Transverse colon (tissue), 3 donors: ENCODE measurements at regions not wholly inside any gene's neighbourhood (a gene's known extent, or its start where the extent isn't known, plus 50 kb on each side); places are given as distances from the start of the nearest gene placed in this dataset.

ENCODE experiments used
- CTCF ChIP-seq, 5 experiments: fragments of 200-600 bp in 3 of 5; fragments of 450-650 bp in 2 of 5; sonication (generic) in 3 of 5; IDR thresholded peaks; 1 replicate in 2 of 5; 2 replicates in 3 of 5; pipeline ENCODE4 v1.5.1; 2016 to 2017; ENCODE audit warnings: antibody characterized with exemption in 5 of 5, inconsistent platforms in 3 of 5, mild to moderate bottlenecking in 2 of 5, moderate library complexity in 1 of 5
- EP300 ChIP-seq: sonication (generic); formaldehyde crosslinking; IDR thresholded peaks from one replicate; pipeline ENCODE4 v1.6.1; 2017; ENCODE audit warnings: antibody characterized with exemption, low read depth

DNA sequence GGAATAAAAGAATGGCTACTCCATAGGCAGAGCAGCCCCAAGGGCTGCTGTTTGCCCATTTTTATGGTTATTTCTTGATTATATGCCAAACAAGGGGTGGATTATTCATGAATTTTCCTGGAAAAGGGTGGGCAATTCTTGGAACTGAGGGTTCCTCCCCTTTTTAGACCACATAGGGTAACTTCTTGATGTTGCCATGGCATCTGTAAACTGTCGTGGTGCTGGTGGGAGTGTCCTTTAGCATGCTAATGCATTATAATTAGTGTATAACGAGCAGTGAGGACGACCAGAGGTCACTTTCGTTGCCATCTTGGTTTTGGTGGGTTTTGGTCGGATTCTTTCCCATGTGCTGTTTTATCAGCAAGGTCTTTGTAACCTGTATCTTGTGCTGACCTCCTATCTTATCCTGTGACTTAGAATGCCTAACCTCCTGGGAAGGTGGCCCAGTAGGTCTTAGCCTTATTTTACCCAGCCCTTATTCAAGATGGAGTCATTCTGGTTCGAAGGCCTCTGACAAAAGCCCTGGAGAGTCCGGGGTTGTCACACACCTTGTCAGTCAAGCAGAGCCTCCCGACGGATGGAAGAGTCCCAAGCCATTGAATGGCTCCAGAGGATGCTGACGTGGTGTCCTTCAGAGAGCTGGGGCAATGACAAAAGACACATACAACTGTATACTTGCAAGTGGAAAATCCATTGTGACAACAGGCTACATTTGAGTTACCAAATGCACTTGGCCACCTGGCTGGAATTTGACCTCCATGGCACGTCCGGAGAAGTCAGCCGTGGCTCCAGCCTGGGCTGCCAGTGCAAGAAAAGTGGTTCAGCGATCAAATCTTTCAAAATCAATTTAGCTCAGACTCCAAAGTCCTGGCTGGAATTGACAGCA is 67.1 kb upstream of the CLINT1 start:
- TF ChIP-seq EP300 (no peak), CTCF (IDR thresholded peaks at IDR 0.05) (no peak)
